Activated CD8-positive, alpha-beta memory T cell treated with anti-CD3 and anti-CD28 coated beads, Interleukin-2, amount 50 U/mL, for 24 hours (primary cell): ENCODE measurements at regions not wholly inside any gene's neighbourhood (a gene's known extent, or its start where the extent isn't known, plus 50 kb on each side); places are given as distances from the start of the nearest gene placed in this dataset.

Experiments
- DNase-seq: peaks from one replicate; pipeline ENCODE4 v3.0.0-alpha.2; 2020; ENCODE audit errors: extremely low read depth

DNA sequence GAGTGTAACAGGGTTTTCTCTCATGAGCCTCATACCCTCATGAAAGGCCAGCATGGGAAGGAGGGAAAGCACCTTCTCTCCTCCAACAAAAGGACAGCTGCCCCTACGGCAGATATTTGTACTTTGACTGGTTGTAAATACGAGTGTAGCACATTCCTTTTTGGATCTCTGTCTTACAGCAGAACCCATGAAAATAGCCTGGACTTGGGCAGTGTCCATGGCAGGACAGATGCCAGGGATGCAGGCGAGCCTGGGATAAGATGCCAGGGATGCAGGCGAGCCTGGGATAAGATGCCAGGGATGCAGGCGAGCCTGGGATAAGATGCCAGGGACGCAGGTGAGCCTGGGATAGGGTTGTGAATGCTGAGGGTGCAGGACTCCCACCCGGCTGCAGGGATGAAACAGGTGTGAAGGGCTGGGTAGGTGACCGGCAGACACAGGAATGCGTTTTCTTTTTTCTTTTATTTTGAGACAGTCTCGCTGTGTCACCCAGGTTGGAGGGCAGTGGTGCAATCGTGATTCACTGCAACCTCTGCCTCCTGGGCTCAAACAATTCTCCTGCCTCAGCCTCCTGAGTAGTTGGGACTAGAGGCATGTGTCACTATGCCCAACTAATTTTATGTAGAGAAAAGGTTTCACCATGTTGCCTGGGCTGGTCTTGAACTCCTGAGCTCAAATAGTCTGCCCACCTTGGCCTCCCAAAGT, 120.0 kb downstream of the BEGAIN start:
- DNase-seq: no peak

DNA sequence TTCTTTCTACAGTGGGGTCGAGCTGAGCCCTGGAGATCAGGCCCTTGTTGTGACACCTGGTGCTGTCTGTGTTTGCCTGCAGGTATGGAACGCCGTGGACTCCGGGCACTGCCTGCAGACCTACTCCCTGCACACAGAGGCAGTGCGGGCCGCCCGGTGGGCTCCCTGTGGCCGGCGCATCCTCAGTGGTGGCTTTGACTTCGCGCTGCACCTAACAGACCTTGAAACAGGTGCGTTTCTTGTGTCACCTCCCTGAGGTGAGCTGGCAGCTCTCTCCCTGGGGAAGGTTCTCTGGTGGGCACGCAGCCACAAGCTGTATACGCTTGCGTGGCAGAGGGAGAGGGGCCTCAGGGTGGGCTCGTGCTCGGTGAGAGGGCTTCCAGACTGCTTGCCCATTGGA, 119.3 kb downstream of the BEGAIN start:
- DNase-seq: no peak

DNA sequence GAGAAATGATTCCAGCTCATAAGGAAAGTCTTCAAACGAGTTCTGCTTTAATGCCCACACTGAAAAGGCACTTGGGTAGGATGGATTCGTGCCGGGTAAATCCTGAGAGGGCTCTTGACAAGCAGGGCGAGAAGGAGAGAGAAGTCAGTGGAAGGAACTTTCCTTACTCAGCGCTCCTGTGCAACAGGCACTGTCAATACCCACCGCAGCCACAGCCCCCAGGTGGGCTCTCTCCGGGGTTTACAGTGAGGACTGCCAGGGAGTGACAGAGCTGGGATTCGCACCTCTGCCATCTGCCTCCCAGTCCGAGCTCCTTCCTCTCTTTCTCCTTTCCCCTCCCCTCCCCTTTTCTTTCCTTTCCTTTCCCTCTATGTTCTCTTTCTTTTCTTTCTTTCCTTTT, 118.7 kb downstream of the BEGAIN start:
- DNase-seq: no peak

DNA sequence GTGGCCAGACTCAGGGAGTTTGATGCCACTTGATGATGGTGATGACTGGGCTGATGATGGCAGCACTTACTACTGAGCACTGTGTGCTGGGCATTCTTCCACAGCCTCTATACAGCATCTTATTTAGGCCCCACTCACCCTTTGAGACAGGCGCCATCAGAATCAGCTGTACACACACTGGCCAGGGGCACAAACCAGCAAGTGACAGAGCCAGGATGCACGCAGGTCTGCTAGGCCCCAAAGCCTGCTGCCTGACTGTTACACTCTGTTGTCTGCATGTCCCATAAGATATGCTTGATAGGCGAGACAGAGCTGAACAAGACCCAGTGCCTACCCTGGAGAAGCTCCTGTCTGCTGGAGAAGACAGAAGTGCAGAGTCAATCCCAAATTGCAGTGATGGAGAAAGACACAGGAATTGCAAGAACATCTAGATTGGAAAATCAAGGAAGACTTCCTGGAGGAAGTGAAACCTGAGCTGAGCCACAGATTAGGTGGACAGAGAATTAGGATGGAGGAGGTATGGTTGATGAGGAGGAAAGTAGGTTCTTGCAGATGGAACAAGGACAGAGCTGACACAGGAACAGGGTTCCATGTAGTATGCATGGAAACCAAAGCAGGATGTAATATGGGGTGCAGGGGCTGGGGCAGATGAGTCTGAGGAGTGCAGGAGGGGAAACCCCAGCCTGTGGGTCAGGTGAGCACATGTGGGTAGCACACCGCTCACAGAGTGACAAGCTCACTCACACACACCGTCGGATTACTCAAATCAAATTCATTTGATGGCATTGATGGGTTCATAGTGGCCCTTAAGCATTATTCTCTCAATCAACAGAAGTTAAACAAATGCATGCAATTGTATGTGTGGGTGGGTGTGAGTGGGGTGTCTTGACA, 117.3 kb downstream of the BEGAIN start:
- no peak for DNase-seq

DNA sequence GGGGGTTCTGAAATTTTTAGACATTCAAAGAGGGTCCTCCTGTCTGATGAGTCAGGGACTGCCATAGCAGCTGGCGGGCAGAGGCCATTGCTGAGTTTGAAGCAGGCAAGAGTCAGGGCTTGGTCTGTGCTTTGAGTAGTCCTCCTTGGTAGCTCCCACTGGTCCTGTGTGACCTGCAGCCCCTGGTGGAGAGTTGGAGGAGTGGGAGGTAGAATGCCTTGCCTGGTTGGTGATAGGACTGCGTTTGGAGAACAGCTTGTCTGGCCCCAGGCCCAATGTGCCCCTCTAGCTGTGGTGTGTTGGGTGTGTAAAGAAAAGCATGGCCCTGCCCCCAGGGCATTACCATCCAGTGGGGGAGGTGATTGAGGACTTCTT, 116.7 kb downstream of the BEGAIN start:
- no peak for DNase-seq

DNA sequence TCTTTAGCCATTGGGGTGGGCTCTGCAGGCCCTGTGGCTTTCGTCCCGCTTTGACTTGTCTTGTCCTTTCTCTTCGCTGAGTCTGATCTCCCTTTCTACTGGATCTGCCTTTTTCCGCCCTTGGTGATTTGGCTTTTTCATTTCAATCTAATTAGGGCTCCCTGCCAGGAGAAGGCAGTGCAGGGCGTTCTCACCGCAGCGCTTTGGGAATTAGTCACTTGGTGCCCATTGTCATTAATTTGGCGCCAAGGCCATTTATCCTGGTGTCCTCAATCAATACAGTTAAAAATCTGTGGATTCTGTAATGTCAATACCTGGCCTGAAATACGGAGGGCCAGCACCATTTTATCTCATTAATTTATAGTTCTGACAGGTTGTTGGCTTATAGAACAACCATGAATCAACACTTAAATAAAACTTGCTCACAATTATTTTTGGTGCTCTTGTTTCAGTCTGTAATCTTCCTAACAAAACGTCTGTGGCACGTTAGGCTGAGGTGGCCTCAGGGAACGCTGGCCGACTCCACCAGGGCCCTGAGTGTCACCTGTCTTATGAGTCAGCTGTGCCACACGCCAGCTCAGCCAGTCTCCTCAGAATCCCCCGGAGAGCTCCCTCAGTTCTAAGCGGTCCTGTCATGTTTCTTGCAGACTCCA, 115.7 kb downstream of the BEGAIN start:
- no peak for DNase-seq

DNA sequence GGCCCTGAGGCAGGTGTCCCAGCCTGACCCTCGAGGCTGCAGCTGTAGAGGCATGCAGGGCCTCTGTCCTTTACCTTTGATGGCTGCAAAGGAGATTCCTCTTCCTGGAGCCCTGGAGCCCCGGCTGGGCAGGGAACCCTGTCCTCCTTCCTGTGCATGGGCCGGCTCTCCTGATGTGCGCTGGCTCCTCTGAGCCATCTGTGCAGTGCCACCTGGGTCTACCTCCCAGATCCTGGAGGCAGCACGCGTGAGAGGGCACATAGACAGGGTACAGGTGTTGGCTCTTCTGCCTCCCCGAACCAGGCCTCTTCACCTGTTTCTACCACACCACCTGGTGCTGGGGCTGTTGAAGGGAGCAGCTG, 115.1 kb downstream of the BEGAIN start:
- no peak for DNase-seq

DNA sequence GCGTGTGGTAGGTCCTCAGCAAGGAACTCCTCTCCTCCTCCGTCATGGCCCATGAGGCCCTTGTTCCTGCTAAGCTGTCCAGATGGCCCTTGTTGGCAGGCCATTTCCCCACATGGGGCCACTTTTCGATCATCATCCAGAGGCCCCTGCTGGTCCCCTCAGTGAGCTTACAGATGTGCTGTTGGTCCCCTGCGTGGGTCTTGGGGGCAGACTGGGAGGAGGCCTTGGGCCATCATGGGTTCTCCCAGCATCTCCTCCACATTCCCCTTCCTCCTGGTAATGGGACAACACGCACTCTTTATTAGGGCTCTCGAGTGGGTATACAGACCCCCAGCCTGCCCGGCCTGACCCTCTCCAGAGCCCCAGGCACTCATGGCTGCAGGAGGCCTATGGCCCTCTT, 114.7 kb downstream of the BEGAIN start:
- DNase-seq: no peak

DNA sequence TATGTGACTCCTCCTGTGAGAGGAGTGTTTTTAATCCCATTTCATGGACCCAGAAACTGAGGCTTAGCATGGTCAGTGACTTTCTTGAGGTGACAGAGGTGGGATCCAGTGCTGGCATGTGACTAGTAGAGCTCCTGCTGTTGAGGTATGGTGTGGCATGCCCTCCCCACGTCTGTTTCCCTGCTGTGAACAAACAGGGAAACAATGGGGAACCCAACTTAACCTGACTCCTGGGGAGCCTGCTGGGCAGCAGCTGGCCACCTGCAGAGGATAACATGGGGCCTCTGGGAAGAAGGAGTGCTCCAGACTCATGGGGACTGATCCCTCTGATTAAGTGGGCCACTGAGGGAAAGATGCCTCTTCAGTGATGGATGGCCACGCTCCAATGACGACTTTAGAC, 114.0 kb downstream of the BEGAIN start:
- no peak for DNase-seq

DNA sequence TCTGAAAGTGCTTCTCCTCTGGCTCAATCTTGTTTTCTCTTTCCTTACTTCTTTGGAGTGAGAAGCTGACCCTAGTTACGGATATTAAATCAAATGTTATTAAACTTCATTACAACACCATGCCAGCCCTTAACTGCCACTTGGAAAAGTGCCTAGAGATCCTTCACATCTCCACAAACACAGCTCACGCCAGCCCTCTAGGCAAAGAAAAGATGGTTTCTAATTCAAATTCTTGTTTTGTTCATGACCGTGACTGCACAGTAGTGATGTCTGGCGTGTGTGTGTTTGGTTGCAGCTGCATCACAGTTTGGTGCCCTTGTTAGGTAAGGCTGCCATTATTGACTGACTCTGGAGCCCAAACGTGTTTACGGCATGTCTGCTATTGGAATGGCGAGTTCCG, 113.0 kb downstream of the BEGAIN start:
- DNase-seq: no peak

DNA sequence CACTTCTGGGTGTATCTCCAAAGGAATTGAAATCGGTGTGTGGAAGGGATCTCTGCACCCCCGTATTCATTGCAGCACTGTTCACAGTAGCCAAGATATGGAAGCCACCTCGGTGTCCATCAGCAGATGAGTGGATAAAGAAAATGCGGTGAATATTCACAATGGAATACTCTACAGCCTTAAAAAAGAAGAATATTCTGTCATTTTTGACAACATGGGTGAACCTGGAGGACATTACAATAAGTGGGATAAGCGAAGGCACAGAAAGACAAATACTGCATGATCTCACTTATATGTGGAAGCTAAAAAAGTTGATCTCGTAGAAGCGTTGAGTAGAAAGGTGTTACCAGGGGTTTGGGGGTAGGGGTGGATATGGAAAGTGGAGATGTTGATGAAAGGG, 111.9 kb downstream of the BEGAIN start:
- no peak for DNase-seq

DNA sequence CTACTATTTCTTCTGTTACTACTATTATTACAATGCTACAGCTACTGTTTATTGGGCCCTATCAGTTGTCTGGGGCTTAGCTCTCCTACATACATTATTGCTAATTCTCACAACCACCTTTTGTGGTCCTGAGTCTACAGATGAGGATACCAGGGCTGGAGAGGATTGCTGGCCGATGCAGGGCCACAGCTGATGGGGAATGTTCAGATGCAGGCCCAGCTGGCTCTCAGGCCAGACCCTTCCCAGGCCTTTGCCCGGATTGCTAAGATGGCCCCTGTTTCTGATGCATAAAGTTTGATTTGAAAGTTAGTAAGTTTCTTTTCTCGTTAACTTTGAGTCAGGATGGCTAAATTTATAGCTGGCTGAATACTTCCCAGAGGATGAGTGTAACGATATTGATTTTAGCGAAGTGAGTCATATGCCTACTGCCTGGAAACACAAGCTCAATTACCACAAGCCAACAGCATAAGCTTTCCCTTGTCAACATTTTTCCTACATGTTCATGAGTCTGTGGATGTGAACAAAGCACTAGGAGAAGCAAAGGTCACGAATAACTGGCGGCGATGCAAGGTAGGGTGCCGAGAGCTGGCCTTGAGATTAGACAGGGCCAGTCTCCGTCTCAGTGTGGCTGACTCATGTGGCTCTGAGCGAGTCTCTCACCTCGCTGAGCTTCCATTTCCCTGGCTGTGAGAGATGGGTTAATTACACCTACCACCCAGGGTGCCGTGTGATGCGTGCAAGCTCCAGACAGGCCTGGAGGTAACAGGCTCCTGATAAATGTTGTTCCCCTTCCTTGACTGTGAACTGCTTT, 111.0 kb downstream of the BEGAIN start:
- DNase-seq: no peak

DNA sequence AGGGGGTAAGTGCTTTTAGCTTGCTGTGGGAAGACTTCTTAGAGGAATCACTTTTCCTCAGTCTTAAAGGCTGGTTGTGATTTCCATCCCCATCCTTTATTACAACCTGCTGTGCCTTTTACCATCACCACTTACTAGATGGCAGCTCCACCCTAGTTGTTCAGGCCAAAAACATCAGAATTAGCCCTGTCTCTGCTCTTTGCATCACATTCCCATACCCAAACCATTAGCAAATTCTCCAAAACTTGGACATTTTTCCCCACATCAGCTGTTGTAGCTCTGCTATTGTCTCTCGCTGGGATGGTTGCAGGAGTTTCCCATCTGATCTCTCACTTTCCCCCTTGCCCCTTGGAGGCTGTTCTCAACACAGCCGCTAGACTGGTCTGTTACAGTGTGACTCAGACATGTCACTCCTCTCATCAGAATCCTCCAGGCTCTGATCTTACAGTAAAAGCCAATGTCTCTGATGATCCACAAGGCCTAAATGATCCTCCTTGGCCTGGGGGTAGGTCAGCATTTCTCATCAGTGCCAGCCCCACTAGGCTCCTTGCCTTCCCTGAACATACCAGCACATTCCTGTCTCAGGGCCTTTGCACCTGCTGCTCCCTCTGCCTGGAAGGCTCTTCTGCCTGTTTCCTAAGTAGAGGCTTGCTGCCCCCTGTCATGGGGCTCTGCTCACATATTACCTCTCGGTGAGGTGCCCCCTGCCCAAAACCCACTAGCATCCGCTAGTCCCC, 102.5 kb downstream of the BEGAIN start:
- DNase-seq: no peak

DNA sequence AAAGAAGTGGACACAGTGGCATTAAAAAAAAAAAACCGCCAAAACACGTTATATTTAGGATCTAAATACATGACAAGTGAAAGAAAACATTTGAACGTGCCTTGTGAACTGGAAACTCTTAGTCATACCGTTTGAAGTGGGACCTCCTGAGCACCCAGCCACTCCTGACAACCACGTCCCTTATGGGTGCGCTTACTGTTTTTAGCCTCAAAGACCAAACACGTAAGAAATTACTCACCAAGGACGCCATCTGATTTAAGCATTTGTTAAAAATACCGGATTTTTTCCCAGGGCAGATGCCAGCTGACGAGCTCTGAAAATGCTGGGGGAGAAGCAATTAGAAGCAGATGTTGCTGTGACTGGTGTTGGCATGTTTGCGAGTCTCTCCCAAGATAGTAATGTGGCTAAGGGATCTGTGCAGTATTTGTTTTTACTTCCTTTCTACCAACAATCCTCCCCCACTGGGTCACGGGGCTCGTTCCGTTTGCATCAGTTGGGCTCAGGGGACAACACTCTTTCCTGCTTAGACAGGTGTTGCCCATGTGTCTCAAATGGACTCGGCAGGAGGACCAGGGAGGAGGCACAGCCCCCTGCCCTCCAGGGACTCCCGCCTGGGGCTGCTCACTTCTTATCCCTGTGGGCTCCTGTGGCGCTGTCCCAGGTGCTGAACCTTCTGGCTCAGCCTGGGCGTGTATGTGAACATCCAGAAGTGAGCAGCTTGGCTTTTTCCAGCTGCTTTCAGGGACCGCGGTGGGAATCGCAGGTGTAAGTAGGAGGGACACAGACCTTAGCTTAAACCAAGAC, 101.0 kb downstream of the BEGAIN start:
- peak; percentile 10 for DNase-seq
